Stimulated activated naive B cell treated with anti-CD40 and anti-IgM and Interleukin-4, amounts not matched to agents 10 μg/mL and 1 μg/mL and 100 μg/mL, for 72 hours (primary cell): ENCODE measurements at regions not wholly inside any gene's neighbourhood (a gene's known extent, or its start where the extent isn't known, plus 50 kb on each side); places are given as distances from the start of the nearest gene placed in this dataset.

Source experiments
- ATAC-seq, 2 donors: fragments of 150-1000 bp; cut with Tn5 transposase; replicated peaks; 2 replicates each; pipeline ENCODE4 v1.10.0; 2021; ENCODE audit warnings: moderate library complexity in 1 of 2
- DNase-seq: peaks from one replicate; pipeline ENCODE4 v3.0.0; 2021
- H3K27ac Mint-ChIP-seq: one replicate; pipeline ENCODE4 v1.8.0; 2022; ENCODE audit warnings: mild to moderate bottlenecking, mixed read lengths
- H3K27me3 Mint-ChIP-seq, 2 donors: one replicate each; pipeline ENCODE4 v1.8.0; 2022; ENCODE audit warnings: mixed read lengths in 2 of 2
- H3K36me3 Mint-ChIP-seq, 2 donors: one replicate each; pipeline ENCODE4 v1.8.0; 2022; ENCODE audit warnings: mixed read lengths in 2 of 2, mild to moderate bottlenecking in 1 of 2
- H3K4me1 Mint-ChIP-seq, 2 donors: one replicate each; pipeline ENCODE4 v1.8.0; 2022; ENCODE audit warnings: mixed read lengths in 2 of 2, mild to moderate bottlenecking in 1 of 2
- H3K4me3 Mint-ChIP-seq, 2 donors: one replicate each; pipeline ENCODE4 v1.8.0; 2022; ENCODE audit warnings: mild to moderate bottlenecking in 2 of 2, mixed read lengths in 2 of 2, moderate library complexity in 1 of 2
- H3K9me3 Mint-ChIP-seq, 2 donors: one replicate each; pipeline ENCODE4 v1.8.0; 2022; ENCODE audit warnings: mixed read lengths in 2 of 2, mild to moderate bottlenecking in 1 of 2

GRCh38 chr2:215740071-215740470, 273.3 kb downstream of the MREG start:
- DNase-seq = no peak
- peaks cover 15 to 36% of the 10 kb centered on the region in 2 donors for H3K27me3 Mint-ChIP-seq
- H3K36me3 Mint-ChIP-seq = no peaks in the 10 kb centered on the region
- H3K9me3 Mint-ChIP-seq = peaks cover 0 to 2% of the 10 kb centered on the region in 2 donors
- H3K4me3 Mint-ChIP-seq = no peak overlapping the region
- H3K4me1 Mint-ChIP-seq = no peaks in the 10 kb centered on the region
- ATAC-seq = no peak
- H3K27ac Mint-ChIP-seq = no peak overlapping the region

GRCh38 chr2:215738351-215738750, 275.0 kb downstream of the MREG start:
- H3K4me1 Mint-ChIP-seq = no peaks in the 10 kb centered on the region
- peaks cover 15 to 36% of the 10 kb centered on the region in 2 donors for H3K27me3 Mint-ChIP-seq
- H3K9me3 Mint-ChIP-seq = peaks cover 0 to 4% of the 10 kb centered on the region in 2 donors
- H3K27ac Mint-ChIP-seq = no peak overlapping the region
- DNase-seq = no peak
- no peak for ATAC-seq
- H3K36me3 Mint-ChIP-seq = no peaks in the 10 kb centered on the region
- no peak overlapping the region for H3K4me3 Mint-ChIP-seq

- no peak overlapping the region for H3K4me3 Mint-ChIP-seq
- peaks cover 15 to 41% of the 10 kb centered on the region in 2 donors for H3K27me3 Mint-ChIP-seq
- H3K36me3 Mint-ChIP-seq = no peaks in the 10 kb centered on the region
- DNase-seq = no peak
- no peak overlapping the region for H3K27ac Mint-ChIP-seq
- peaks cover 0 to 4% of the 10 kb centered on the region in 2 donors for H3K9me3 Mint-ChIP-seq
- H3K4me1 Mint-ChIP-seq = no peaks in the 10 kb centered on the region
- ATAC-seq = no peak
Observed at GRCh38 chr2:215737477-215737876, 275.9 kb downstream of the MREG start.

GRCh38 chr2:215736653-215737290, 276.6 kb downstream of the MREG start:
- Mint-ChIP-seq H3K4me3 (no peak overlapping the region), H3K27ac (no peak overlapping the region), H3K36me3 (no peaks in the 10 kb centered on the region), H3K9me3 (peaks cover 0 to 4% of the 10 kb centered on the region in 2 donors), H3K4me1 (no peaks in the 10 kb centered on the region), H3K27me3 (peaks cover 15 to 41% of the 10 kb centered on the region in 2 donors)
- DNase-seq = no peak
- ATAC-seq = no peak

- Mint-ChIP-seq H3K36me3 (no peaks in the 10 kb centered on the region), H3K9me3 (peaks cover 0 to 2% of the 10 kb centered on the region in 2 donors), H3K4me3 (no peak overlapping the region), H3K27me3 (peaks cover 0 to 5% of the 10 kb centered on the region in 2 donors), H3K27ac (no peak overlapping the region), H3K4me1 (peaks cover 6 to 17% of the 10 kb centered on the region in 2 donors)
- DNase-seq (no peak), ATAC-seq (no peak)
Observed at GRCh38 chr2:215731108-215731658, 282.2 kb downstream of the MREG start.

- ATAC-seq (no peak), DNase-seq (no peak)
- Mint-ChIP-seq H3K27ac (no peak overlapping the region), H3K4me1 (peaks cover 6 to 17% of the 10 kb centered on the region in 2 donors), H3K27me3 (peaks cover 6 to 7% of the 10 kb centered on the region in 2 donors), H3K9me3 (peaks cover 0 to 2% of the 10 kb centered on the region in 2 donors), H3K4me3 (no peak overlapping the region), H3K36me3 (no peaks in the 10 kb centered on the region)
Observed at GRCh38 chr2:215729985-215730620, 283.2 kb downstream of the MREG start.

GRCh38 chr2:215728504-215729065, 284.8 kb downstream of the MREG start:
- peaks cover 10% of the 10 kb centered on the region in 2 donors for H3K27me3 Mint-ChIP-seq
- no peaks in the 10 kb centered on the region for H3K9me3 Mint-ChIP-seq
- no peak for DNase-seq
- H3K36me3 Mint-ChIP-seq = no peaks in the 10 kb centered on the region
- peak; percentile 81 to 85 for ATAC-seq
- H3K4me1 Mint-ChIP-seq = peaks cover 6 to 17% of the 10 kb centered on the region in 2 donors
- no peak overlapping the region for H3K4me3 Mint-ChIP-seq
- H3K27ac Mint-ChIP-seq = no peak overlapping the region

GRCh38 chr2:215727507-215728503, 285.5 kb downstream of the MREG start:
- ATAC-seq (peak; percentile 42 to 58), DNase-seq (no peak)
- H3K9me3 Mint-ChIP-seq = no peaks in the 10 kb centered on the region
- H3K27me3 Mint-ChIP-seq = peaks cover 6 to 10% of the 10 kb centered on the region in 2 donors
- H3K27ac Mint-ChIP-seq = peak overlapping the region; percentile 48
- no peaks in the 10 kb centered on the region for H3K36me3 Mint-ChIP-seq
- H3K4me3 Mint-ChIP-seq = no peak overlapping the region
- peaks cover 6 to 17% of the 10 kb centered on the region in 2 donors for H3K4me1 Mint-ChIP-seq

GRCh38 chr2:215726070-215726469, 287.3 kb downstream of the MREG start:
- DNase-seq (no peak), ATAC-seq (no peak)
- peaks cover 5 to 16% of the 10 kb centered on the region in 2 donors for H3K27me3 Mint-ChIP-seq
- H3K36me3 Mint-ChIP-seq = no peaks in the 10 kb centered on the region
- H3K27ac Mint-ChIP-seq = no peak overlapping the region
- H3K4me1 Mint-ChIP-seq = peaks cover 6 to 17% of the 10 kb centered on the region in 2 donors
- no peak overlapping the region for H3K4me3 Mint-ChIP-seq
- peaks cover 2 to 4% of the 10 kb centered on the region in 2 donors for H3K9me3 Mint-ChIP-seq

- H3K27me3 Mint-ChIP-seq = peaks cover 5 to 16% of the 10 kb centered on the region in 2 donors
- H3K9me3 Mint-ChIP-seq = peaks cover 2 to 4% of the 10 kb centered on the region in 2 donors
- no peaks in the 10 kb centered on the region for H3K36me3 Mint-ChIP-seq
- DNase-seq (no peak), ATAC-seq (no peak)
- peaks cover 6 to 17% of the 10 kb centered on the region in 2 donors for H3K4me1 Mint-ChIP-seq
- no peak overlapping the region for H3K27ac Mint-ChIP-seq
- H3K4me3 Mint-ChIP-seq = no peak overlapping the region
Observed at GRCh38 chr2:215724146-215724545, 288.3 kb upstream of the FN1 start.

- ATAC-seq = no peak
- peaks cover 2 to 4% of the 10 kb centered on the region in 2 donors for H3K9me3 Mint-ChIP-seq
- no peak for DNase-seq
- H3K4me1 Mint-ChIP-seq = peaks cover 6 to 13% of the 10 kb centered on the region in 2 donors
- H3K36me3 Mint-ChIP-seq = no peaks in the 10 kb centered on the region
- H3K27me3 Mint-ChIP-seq = peaks cover 5 to 16% of the 10 kb centered on the region in 2 donors
- H3K4me3 Mint-ChIP-seq = no peak overlapping the region
- H3K27ac Mint-ChIP-seq = no peak overlapping the region
Observed at GRCh38 chr2:215723631-215724011, 287.8 kb upstream of the FN1 start.

- Mint-ChIP-seq H3K4me3 (no peak overlapping the region), H3K27ac (no peak overlapping the region), H3K27me3 (peaks cover 6 to 17% of the 10 kb centered on the region in 2 donors), H3K36me3 (no peaks in the 10 kb centered on the region), H3K9me3 (peaks cover 2 to 4% of the 10 kb centered on the region in 2 donors), H3K4me1 (peaks cover 1 to 8% of the 10 kb centered on the region in 2 donors)
- ATAC-seq (no peak), DNase-seq (no peak)
Observed at GRCh38 chr2:215722986-215723630, 287.2 kb upstream of the FN1 start.

- Mint-ChIP-seq H3K4me1 (no peaks in the 10 kb centered on the region), H3K9me3 (peaks cover 2 to 4% of the 10 kb centered on the region in 2 donors), H3K4me3 (no peak overlapping the region), H3K27me3 (peaks cover 13 to 22% of the 10 kb centered on the region in 2 donors), H3K36me3 (no peaks in the 10 kb centered on the region), H3K27ac (no peak overlapping the region)
- ATAC-seq = no peak
- no peak for DNase-seq
Observed at GRCh38 chr2:215722125-215722524, 286.3 kb upstream of the FN1 start.
